Activated B cell treated with CpG ODN at 0.5 μM for 24 hours (primary cell): ENCODE measurements at regions not wholly inside any gene's neighbourhood (a gene's known extent, or its start where the extent isn't known, plus 50 kb on each side); places are given as distances from the start of the nearest gene placed in this dataset.

Experiments
- ATAC-seq: fragments of 200-7000 bp; cut with Tn5 transposase; one replicate; pipeline ENCODE4 v1.10.0; 2021; ENCODE audit warnings: low read depth, mild to moderate bottlenecking, moderate library complexity
- CTCF ChIA-PET: fragments of 350-600 bp; sonication (Branson Sonifier 250); formaldehyde crosslinking; loops from one replicate; lab custom pipeline; 2021; ENCODE audit warnings: antibody characterized with exemption; lab: Charles Lee
- POLR2A ChIA-PET: fragments of 350-600 bp; sonication (Branson Sonifier 250); formaldehyde crosslinking; loops from one replicate; lab custom pipeline; 2021; ENCODE audit warnings: antibody characterized with exemption; lab: Charles Lee
- DNase-seq: peaks from one replicate; pipeline ENCODE4 v3.0.0; 2022
- H3K27ac Mint-ChIP-seq: one replicate; pipeline ENCODE4 v1.8.0; 2020; ENCODE audit warnings: mixed read lengths
- H3K27me3 Mint-ChIP-seq: one replicate; pipeline ENCODE4 v1.8.0; 2021; ENCODE audit warnings: mixed read lengths
- H3K36me3 Mint-ChIP-seq: one replicate; pipeline ENCODE4 v1.8.0; 2021; ENCODE audit warnings: low read depth, mixed read lengths
- H3K4me1 Mint-ChIP-seq: one replicate; pipeline ENCODE4 v1.8.0; 2021; ENCODE audit warnings: mixed read lengths
- H3K4me3 Mint-ChIP-seq: one replicate; pipeline ENCODE4 v1.8.0; 2020; ENCODE audit warnings: mild to moderate bottlenecking, mixed read lengths
- H3K9me3 Mint-ChIP-seq: one replicate; pipeline ENCODE4 v1.8.0; 2020; ENCODE audit warnings: mixed read lengths
- CTCF ChIP-seq: fragments of 200-600 bp; IDR thresholded peaks from one replicate; pipeline ENCODE4 v1.8.0; 2022; ENCODE audit warnings: antibody characterized with exemption, mild to moderate bottlenecking
- intact Hi-C: fragments of 100-400 bp; cut with micrococcal nuclease; formaldehyde crosslinking; loops from one replicate; pipeline ENCODE4 v1.15.1; 2024

- peaks cover 26% of the 10 kb centered on the region for H3K27me3 Mint-ChIP-seq
- no peaks in the 10 kb centered on the region for H3K4me1 Mint-ChIP-seq
- ChIA-PET CTCF (no interaction called here), POLR2A (no interaction called here)
- H3K9me3 Mint-ChIP-seq: no peaks in the 10 kb centered on the region
- DNase-seq (no peak), ATAC-seq (no peak)
- H3K4me3 Mint-ChIP-seq: no peak overlapping the region
- no peak overlapping the region for H3K27ac Mint-ChIP-seq
- H3K36me3 Mint-ChIP-seq: no peaks in the 10 kb centered on the region
- no peak for TF ChIP-seq CTCF
- intact Hi-C loops: no loop called here
These were observed 203.9 kb downstream of the C1orf94 start for GRCh38 chr1:34380526-34381124.

- TF ChIP-seq CTCF: no peak
- CTCF ChIA-PET: no interaction called here
- POLR2A ChIA-PET: no interaction called here
- Mint-ChIP-seq H3K4me3 (no peak overlapping the region), H3K36me3 (no peaks in the 10 kb centered on the region), H3K9me3 (peaks cover 20% of the 10 kb centered on the region), H3K27ac (no peak overlapping the region), H3K4me1 (no peaks in the 10 kb centered on the region), H3K27me3 (peaks cover 3% of the 10 kb centered on the region)
- intact Hi-C loops: no loop called here
- no peak for DNase-seq
- ATAC-seq: no peak
These were observed 213.3 kb downstream of the C1orf94 start for GRCh38 chr1:34389974-34390373.

GRCh38 chr1:34396042-34396441 is 219.3 kb downstream of the C1orf94 start:
- CTCF ChIA-PET: no interaction called here
- no peak overlapping the region for H3K27ac Mint-ChIP-seq
- DNase-seq: no peak
- H3K27me3 Mint-ChIP-seq: peaks cover 7% of the 10 kb centered on the region
- no peak overlapping the region for H3K4me3 Mint-ChIP-seq
- POLR2A ChIA-PET: no interaction called here
- no peak for ATAC-seq
- TF ChIP-seq CTCF: no peak
- H3K9me3 Mint-ChIP-seq: peaks cover 3% of the 10 kb centered on the region
- H3K4me1 Mint-ChIP-seq: no peaks in the 10 kb centered on the region
- H3K36me3 Mint-ChIP-seq: no peaks in the 10 kb centered on the region
- intact Hi-C loops: no loop called here

- no peaks in the 10 kb centered on the region for H3K9me3 Mint-ChIP-seq
- CTCF ChIA-PET: no interaction called here
These were observed 221.7 kb downstream of the C1orf94 start for GRCh38 chr1:34398241-34398915.

GRCh38 chr1:34398916-34399275 is 222.2 kb downstream of the C1orf94 start:
- ChIA-PET POLR2A (no interaction called here), CTCF (no interaction called here)
- Mint-ChIP-seq H3K4me1 (no peaks in the 10 kb centered on the region), H3K4me3 (no peak overlapping the region), H3K9me3 (no peaks in the 10 kb centered on the region), H3K36me3 (no peaks in the 10 kb centered on the region), H3K27me3 (peaks cover 7% of the 10 kb centered on the region), H3K27ac (no peak overlapping the region)
- intact Hi-C loops: no loop called here
- ATAC-seq (no peak), DNase-seq (no peak)
- TF ChIP-seq CTCF: no peak

More at GRCh38 chr1:34398241-34398915, 221.7 kb downstream of the C1orf94 start:
- no peaks in the 10 kb centered on the region for H3K4me1 Mint-ChIP-seq
- H3K4me3 Mint-ChIP-seq: no peak overlapping the region
- H3K36me3 Mint-ChIP-seq: no peaks in the 10 kb centered on the region
- no peak overlapping the region for H3K27ac Mint-ChIP-seq
- ATAC-seq (no peak), DNase-seq (no peak)
- peaks cover 7% of the 10 kb centered on the region for H3K27me3 Mint-ChIP-seq
- intact Hi-C loops: no loop called here
- TF ChIP-seq CTCF: no peak
- POLR2A ChIA-PET: no interaction called here
